HL-60/S4 treated with retinoic acid at 250 ng/mL for 4 days and 3 days (cell line): ENCODE measurements at regions not wholly inside any gene's neighbourhood (a gene's known extent, or its start where the extent isn't known, plus 50 kb on each side); places are given as distances from the start of the nearest gene placed in this dataset.
"Not testable (repeated sequence)": the region's sequence is repeated elsewhere in the genome, so short reads cannot be mapped to it uniquely, and the experiment has no call there.

Source experiments
- in situ Hi-C: fragments of 300-500 bp; cut with MboI; formaldehyde crosslinking; loops from 2 replicates; pipeline ENCODE4 v1.7.0; 2022; ENCODE audit warnings: low sequenced_read_pairs

DNA sequence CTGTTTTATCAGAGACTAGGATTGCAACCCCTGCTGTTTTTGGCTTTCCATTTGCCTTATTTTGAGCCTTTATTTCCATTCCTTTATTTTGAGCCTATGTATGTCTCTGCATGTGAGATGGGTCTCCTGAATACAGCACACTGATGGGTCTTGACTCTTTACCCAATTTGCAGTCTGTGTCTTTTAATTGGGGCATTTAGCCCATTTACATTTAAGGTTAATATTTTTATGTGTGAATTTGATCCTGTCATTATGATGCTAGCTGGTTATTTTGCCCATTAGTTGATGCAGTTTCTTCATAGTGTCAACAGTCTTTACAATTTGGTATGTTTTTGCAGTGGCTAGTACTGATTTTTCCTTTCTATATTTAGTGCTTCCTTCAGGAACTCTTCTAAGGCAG, 88.5 kb upstream of the HCCS start:
- in situ Hi-C loops: not testable (repeated sequence)

DNA sequence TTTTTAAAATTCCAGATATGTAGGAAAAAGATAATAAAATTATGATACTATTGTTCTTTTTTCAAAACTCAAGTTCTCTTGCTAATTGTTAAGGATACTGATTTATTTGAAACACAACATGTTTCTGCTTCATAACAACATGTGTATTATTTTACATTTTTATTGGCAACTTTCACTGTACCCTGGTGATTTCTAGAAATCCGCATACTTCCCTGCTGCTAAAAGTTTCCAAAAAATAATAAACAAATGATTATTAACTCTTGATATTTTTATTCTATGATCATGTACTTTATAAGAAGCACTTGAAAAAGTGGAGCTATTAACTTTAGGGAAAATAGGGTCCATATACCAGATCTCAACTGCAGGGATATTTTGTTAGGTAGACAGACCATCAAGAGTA, 71.2 kb upstream of the HCCS start:
- in situ Hi-C loops: no loop called here

DNA sequence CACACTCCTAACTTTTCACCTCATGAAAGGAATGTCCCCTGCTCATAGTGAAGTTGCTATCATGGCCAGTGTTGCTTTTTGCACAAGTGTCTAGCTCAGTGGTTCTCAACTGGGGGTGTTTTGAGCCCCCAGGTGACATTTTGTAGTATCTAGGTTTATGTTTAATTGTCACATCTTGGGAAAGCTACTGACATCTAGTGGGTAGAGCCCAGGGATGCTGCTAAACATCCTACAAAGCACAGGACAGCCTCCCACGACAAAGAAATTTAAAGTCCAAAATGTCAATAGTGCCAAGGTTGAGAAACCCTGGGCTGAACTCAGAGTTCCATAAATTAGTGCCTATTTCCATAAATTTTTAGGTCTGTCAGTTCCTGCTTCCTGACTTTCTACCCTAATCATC, 70.7 kb upstream of the HCCS start:
- in situ Hi-C loops: no loop called here

DNA sequence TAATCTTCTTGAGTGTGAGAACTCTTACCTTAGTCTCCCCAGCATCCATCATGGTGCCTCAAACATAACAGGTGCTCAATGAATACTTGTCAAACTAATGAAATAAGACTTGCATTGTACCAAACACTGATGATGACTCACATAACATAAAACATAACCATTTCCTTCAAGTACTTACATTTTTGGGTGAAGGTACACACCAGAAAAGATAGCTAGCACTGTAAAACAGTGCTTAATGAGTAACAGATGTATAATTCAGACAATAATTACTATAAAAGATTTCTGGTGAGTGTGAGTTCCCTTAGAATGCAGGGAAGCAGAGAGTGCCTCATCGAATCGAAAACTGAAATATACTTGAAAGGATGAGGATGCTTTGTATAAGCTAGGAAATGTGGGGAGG, 70.1 kb upstream of the HCCS start:
- in situ Hi-C loops: no loop called here

DNA sequence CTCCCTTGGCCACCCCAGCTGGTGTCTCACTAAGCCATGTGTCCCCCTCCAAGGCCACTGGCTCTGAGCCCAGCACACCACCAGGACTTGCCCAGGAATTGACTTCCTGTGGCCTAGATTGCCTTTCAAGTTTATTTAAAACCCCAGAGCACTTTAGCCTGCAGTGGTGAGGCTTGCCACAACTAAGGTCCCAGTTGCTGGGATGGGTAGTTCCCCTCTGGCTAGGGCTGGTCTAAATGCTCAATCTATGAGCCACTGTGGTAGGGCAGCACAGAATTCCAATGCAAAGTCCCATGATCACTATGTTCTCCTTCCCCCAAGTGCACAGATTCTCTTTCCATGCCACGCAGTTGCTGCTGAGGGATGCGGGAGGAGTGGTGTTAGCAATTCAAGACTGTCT, 61.1 kb upstream of the HCCS start:
- in situ Hi-C loops: no loop called here

DNA sequence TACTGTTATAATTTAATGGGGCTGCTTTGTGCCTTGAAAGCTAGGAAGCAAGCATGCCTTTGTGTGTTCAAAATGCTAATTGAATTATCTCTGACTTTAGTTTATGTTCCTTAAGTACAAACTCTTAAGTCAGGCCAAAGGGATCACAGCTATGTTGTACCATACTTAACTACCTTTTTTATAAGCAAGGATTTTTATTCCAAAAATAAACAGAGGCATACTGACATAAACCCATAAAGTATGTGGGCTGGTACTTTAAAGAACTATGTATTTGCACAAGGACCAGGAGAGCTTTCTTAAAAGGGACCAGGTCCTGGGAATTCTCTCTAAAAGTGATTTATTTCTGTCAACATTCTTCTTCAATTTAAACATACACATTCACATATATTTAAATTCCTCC, 57.8 kb upstream of the HCCS start:
- in situ Hi-C loops: no loop called here

DNA sequence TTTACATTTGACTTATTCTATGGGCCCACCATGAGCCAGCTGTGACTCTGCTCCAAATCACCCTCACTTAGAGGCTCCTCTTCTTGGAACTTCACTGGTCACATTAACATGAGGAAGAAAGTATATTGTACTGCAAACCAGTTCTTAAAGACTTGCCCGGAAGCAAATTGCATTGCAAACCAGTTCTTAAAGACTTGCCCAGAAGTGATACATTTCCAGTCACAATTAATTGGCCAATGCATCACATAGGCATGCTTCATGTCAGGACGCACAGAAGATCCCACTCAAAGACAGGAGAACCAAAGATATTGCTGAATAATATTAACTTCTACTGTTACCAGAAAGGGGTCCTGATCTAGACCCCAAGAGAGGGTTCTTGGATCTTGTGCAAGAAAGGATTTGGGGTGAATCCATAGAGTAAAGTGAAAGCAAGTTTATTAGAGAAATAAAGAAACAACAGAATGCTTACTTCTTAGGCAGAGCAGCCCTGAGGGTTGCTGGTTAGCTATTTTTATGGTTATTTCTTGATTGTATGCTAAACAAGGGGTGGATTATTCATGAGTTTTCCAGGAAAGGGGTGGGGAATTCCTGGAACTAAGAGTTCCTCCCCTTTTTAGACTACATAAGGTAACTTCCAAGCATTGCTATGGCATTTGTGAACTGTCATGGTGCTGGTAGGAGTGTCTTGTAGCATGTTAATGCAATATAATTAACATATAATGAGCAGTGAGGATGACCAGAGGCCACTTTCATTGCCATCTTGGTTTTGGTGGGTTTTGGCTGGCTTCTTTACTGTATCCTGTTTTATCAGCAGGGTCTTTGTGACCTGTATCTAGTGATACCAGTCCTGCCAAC, 54.6 kb upstream of the HCCS start:
- in situ Hi-C loops: no loop called here

DNA sequence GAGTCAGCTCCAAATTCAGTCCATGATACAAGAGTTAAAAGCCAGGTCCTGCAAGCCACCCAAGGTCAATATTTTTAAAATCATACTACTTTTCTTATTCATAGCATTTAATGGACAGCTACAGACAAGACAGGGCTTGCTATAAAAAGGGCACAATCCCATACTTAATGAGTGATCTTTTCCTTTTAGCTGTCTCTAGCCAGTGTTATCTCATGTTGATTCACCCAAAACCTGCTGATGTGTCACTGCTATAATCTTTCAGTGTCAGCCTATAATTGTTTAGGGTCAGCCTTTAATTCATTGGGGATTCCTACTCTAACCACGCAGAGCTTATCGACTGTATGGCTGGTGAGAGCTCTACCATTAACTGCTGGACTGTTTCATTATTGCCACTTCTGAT, 51.2 kb upstream of the HCCS start:
- in situ Hi-C loops: no loop called here
